ENCODE measurements at regions not wholly inside any gene's neighbourhood (a gene's known extent, or its start where the extent isn't known, plus 50 kb on each side); places are given as distances from the start of the nearest gene placed in this dataset.

GRCh38 chr5:158559643-158560042 lies 540.1 kb downstream of the EBF1 start:
- Histone ChIP-seq H3K4me1 (ENCODE audit: insufficient read depth, low read length, poor library complexity, severe bottlenecking) (peaks cover 33% of the 10 kb centered on the region), H3K4me3 (ENCODE audit: low read depth, low read length, poor library complexity, severe bottlenecking) (peak overlapping the region; percentile 25), H3K36me3 (ENCODE audit: insufficient read depth, low read length) (no peaks in the 10 kb centered on the region), H2AFZ (ENCODE audit: low read length) (peak overlapping the region; percentile 78; the same call in 1 of the 2 replicates), H3K4me2 (ENCODE audit: low read length) (peak overlapping the region; percentile 57), H4K20me1 (ENCODE audit: insufficient read depth, low read length) (no peaks in the 10 kb centered on the region), H3K27ac (ENCODE audit: low read depth, low read length, poor library complexity, severe bottlenecking) (no peak overlapping the region), H3K9me3 (ENCODE audit: low read length) (no peaks in the 10 kb centered on the region), H3K79me2 (ENCODE audit: insufficient read depth, low read depth, low read length) (no peaks in the 10 kb centered on the region), H3K9me2 (ENCODE audit: insufficient read depth, low read length) (no peaks in the 10 kb centered on the region)
- ChIA-PET CTCF (ENCODE audit: unreplicated experiment) (no interaction called here), POLR2A (interaction anchor here (0.7 to 2.9 kb wide), 6 partner anchors 17 to 246 kb away, joined by 3 to 9 read pairs (median 4); no protein-coding TSS in a partner anchor)
- BruUV-seq (replicated peaks) = no TSS peak
- peak; percentile 68 for DNase-seq (ENCODE audit: low spot score)
- intact Hi-C loops (cut with micrococcal nuclease; ENCODE audit: unreplicated experiment) = loop anchor here (5.0 kb wide), 2 partner anchors 162 to 367 kb away; no protein-coding TSS in a partner anchor
- TF ChIP-seq EZH2phosphoT487 (IDR thresholded peaks at IDR 0.05; ENCODE audit: borderline replicate concordance, low read depth, low read length) (no peak), CTCF (conservative IDR thresholded peaks at IDR 0.05; ENCODE audit: low read length) (no peak)

GRCh38 chr5:158559066-158559465 lies 540.6 kb downstream of the EBF1 start:
- H4K20me1 ChIP-seq (ENCODE audit: insufficient read depth, low read length) = no peaks in the 10 kb centered on the region
- H3K27ac ChIP-seq (ENCODE audit: low read depth, low read length, poor library complexity, severe bottlenecking) = no peak overlapping the region
- TF ChIP-seq EZH2phosphoT487 (IDR thresholded peaks at IDR 0.05; ENCODE audit: borderline replicate concordance, low read depth, low read length) = no peak
- no peak for TF ChIP-seq CTCF (conservative IDR thresholded peaks at IDR 0.05; ENCODE audit: low read length)
- ChIA-PET CTCF (ENCODE audit: unreplicated experiment) (no interaction called here), POLR2A (interaction anchor here (0.7 to 0.9 kb wide), 3 partner anchors 16 to 245 kb away, joined by 3 to 4 read pairs (median 3); no protein-coding TSS in a partner anchor)
- H3K79me2 ChIP-seq (ENCODE audit: insufficient read depth, low read depth, low read length) = no peaks in the 10 kb centered on the region
- DNase-seq (ENCODE audit: low spot score) = peak; percentile 50
- H3K36me3 ChIP-seq (ENCODE audit: insufficient read depth, low read length) = no peaks in the 10 kb centered on the region
- H3K9me2 ChIP-seq (ENCODE audit: insufficient read depth, low read length) = no peaks in the 10 kb centered on the region
- peaks cover 27% of the 10 kb centered on the region for H3K4me1 ChIP-seq (ENCODE audit: insufficient read depth, low read length, poor library complexity, severe bottlenecking)
- no peaks in the 10 kb centered on the region for H3K9me3 ChIP-seq (ENCODE audit: low read length)
- no TSS peak for BruUV-seq (replicated peaks)
- peak overlapping the region; percentile 0 for H3K4me3 ChIP-seq (ENCODE audit: low read depth, low read length, poor library complexity, severe bottlenecking)
- intact Hi-C loops (cut with micrococcal nuclease; ENCODE audit: unreplicated experiment) = loop anchor here (5.0 kb wide), 2 partner anchors 162 to 367 kb away; no protein-coding TSS in a partner anchor
- H3K4me2 ChIP-seq (ENCODE audit: low read length) = peak overlapping the region; percentile 57
- peak overlapping the region; percentile 78; the same call in 1 of the 2 replicates for H2AFZ ChIP-seq (ENCODE audit: low read length)

- intact Hi-C loops (cut with micrococcal nuclease; ENCODE audit: unreplicated experiment) = no loop called here
- DNase-seq (ENCODE audit: low spot score) = no peak
- CTCF ChIA-PET (ENCODE audit: unreplicated experiment) = no interaction called here
- Histone ChIP-seq H3K36me3 (ENCODE audit: insufficient read depth, low read length) (no peaks in the 10 kb centered on the region), H3K4me3 (ENCODE audit: low read depth, low read length, poor library complexity, severe bottlenecking) (no peak overlapping the region), H3K4me1 (ENCODE audit: insufficient read depth, low read length, poor library complexity, severe bottlenecking) (peaks cover 4% of the 10 kb centered on the region), H3K27ac (ENCODE audit: low read depth, low read length, poor library complexity, severe bottlenecking) (no peak overlapping the region), H3K9me2 (ENCODE audit: insufficient read depth, low read length) (no peaks in the 10 kb centered on the region), H3K4me2 (ENCODE audit: low read length) (no peak overlapping the region), H4K20me1 (ENCODE audit: insufficient read depth, low read length) (no peaks in the 10 kb centered on the region), H2AFZ (ENCODE audit: low read length) (no peak overlapping the region), H3K9me3 (ENCODE audit: low read length) (no peaks in the 10 kb centered on the region), H3K79me2 (ENCODE audit: insufficient read depth, low read depth, low read length) (no peaks in the 10 kb centered on the region)
- POLR2A ChIA-PET = interaction anchor here (0.7 to 1.7 kb wide), 3 partner anchors 11 to 41 kb away, joined by 3 to 6 read pairs (median 6); no protein-coding TSS in a partner anchor
- TF ChIP-seq CTCF (conservative IDR thresholded peaks at IDR 0.05; ENCODE audit: low read length) (no peak), EZH2phosphoT487 (IDR thresholded peaks at IDR 0.05; ENCODE audit: borderline replicate concordance, low read depth, low read length) (no peak)
- no TSS peak for BruUV-seq (replicated peaks)
Observed at GRCh38 chr5:158553962-158554336, 545.8 kb downstream of the EBF1 start.
